Prostate gland (tissue), 2 donors: ENCODE measurements at regions not wholly inside any gene's neighbourhood (a gene's known extent, or its start where the extent isn't known, plus 50 kb on each side); places are given as distances from the start of the nearest gene placed in this dataset.

Source experiments
- CTCF ChIP-seq, 4 experiments: fragments of 200-600 bp in 2 of 4; fragments of 450-650 bp in 2 of 4; sonication (generic) in 2 of 4; IDR thresholded peaks; 1 replicate in 3 of 4; 2 replicates in 1 of 4; pipeline ENCODE4 v1.5.1; 2016 to 2019; ENCODE audit warnings: antibody characterized with exemption in 4 of 4, mild to moderate bottlenecking in 2 of 4, moderate library complexity in 2 of 4
- POLR2A ChIP-seq: fragments of 450-650 bp; IDR thresholded peaks from one replicate; pipeline ENCODE4 v1.6.1; 2016; ENCODE audit warnings: antibody characterized with exemption, mild to moderate bottlenecking
- POLR2AphosphoS5 ChIP-seq: sonication (generic); formaldehyde crosslinking; IDR thresholded peaks from one replicate; pipeline ENCODE4 v1.6.1; 2017; ENCODE audit warnings: antibody characterized with exemption

- TF ChIP-seq CTCF (IDR thresholded peaks at IDR 0.05) (no peak), POLR2A (no peak), POLR2AphosphoS5 (peak; percentile 9)
Measured at GRCh38 chr1:204814166-204814884, 56.3 kb upstream of the NFASC start.
